ENCODE measurements at regions not wholly inside any gene's neighbourhood (a gene's known extent, or its start where the extent isn't known, plus 50 kb on each side); places are given as distances from the start of the nearest gene placed in this dataset.

- TF ChIP-seq POLR2AphosphoS5 (IDR thresholded peaks at IDR 0.05; ENCODE audit: low read depth, low read length), result no peak
- TF ChIP-seq CTCF (IDR thresholded peaks at IDR 0.05 in 2 of 3, conservative IDR thresholded peaks at IDR 0.05 in 1 of 3; ENCODE audit: borderline replicate concordance in 1 of 3, insufficient read depth in 1 of 3, low read depth in 2 of 3, low read length in 2 of 3), result no peak
- no peak for TF ChIP-seq SRF (IDR thresholded peaks at IDR 0.05; ENCODE audit: low read depth)
- TF ChIP-seq MAX (IDR thresholded peaks at IDR 0.05), result no peak
- no peak for TF ChIP-seq ZNF274 (IDR thresholded peaks at IDR 0.05; ENCODE audit: low read depth, low read length)
- TF ChIP-seq EGR1 (IDR thresholded peaks at IDR 0.05; ENCODE audit: low read depth), result no peak
- no peak for TF ChIP-seq TCF7L2 (IDR thresholded peaks at IDR 0.05; ENCODE audit: borderline replicate concordance, extremely low read depth, insufficient read depth, insufficient read length)
- TF ChIP-seq EZH2 (IDR thresholded peaks at IDR 0.05), result no peak
- no peak for TF ChIP-seq EZH2phosphoT487 (IDR thresholded peaks at IDR 0.05; ENCODE audit: borderline replicate concordance)
- no peak for TF ChIP-seq RAD21 (IDR thresholded peaks at IDR 0.05; ENCODE audit: low read depth)
- no peak for TF ChIP-seq POLR2A (IDR thresholded peaks at IDR 0.05; ENCODE audit: borderline replicate concordance, extremely low read depth, insufficient read depth, insufficient read length)
- TF ChIP-seq ZBTB33 (IDR thresholded peaks at IDR 0.05; ENCODE audit: extremely low read depth, insufficient replicate concordance, low read length), result no peak
- TF ChIP-seq SP1 (IDR thresholded peaks at IDR 0.05; ENCODE audit: low read depth), result no peak
- TF ChIP-seq CEBPB (IDR thresholded peaks at IDR 0.05; ENCODE audit: low read depth), result no peak
Measured at GRCh38 chr4:53895137-53895536, 169.3 kb downstream of the CHIC2 start.

Data from HCT116 (cell line).